Nephron (organoid): ENCODE measurements at regions not wholly inside any gene's neighbourhood (a gene's known extent, or its start where the extent isn't known, plus 50 kb on each side); places are given as distances from the start of the nearest gene placed in this dataset.

Source experiments
- H3K27ac Mint-ChIP-seq, 3 experiments: 2 replicates each; pipeline ENCODE4 v1.8.0; 2020; ENCODE audit warnings: mixed read lengths in 3 of 3, mild to moderate bottlenecking in 2 of 3, moderate library complexity in 1 of 3
- H3K27me3 Mint-ChIP-seq: 2 replicates; pipeline ENCODE4 v1.8.0; 2021; ENCODE audit warnings: low read depth, mild to moderate bottlenecking, moderate library complexity, mixed read lengths
- H3K36me3 Mint-ChIP-seq: 2 replicates; pipeline ENCODE4 v1.8.0; 2020; ENCODE audit warnings: low read depth, mixed read lengths
- H3K4me1 Mint-ChIP-seq: 2 replicates; pipeline ENCODE4 v1.8.0; 2020; ENCODE audit warnings: mixed read lengths
- H3K4me3 Mint-ChIP-seq, 3 experiments: 2 replicates each; pipeline ENCODE4 v1.8.0; 2020; ENCODE audit warnings: mild to moderate bottlenecking in 3 of 3, mixed read lengths in 3 of 3, moderate library complexity in 2 of 3
- H3K9me3 Mint-ChIP-seq: 2 replicates; pipeline ENCODE4 v1.8.0; 2020; ENCODE audit warnings: mixed read lengths
- TF ChIP-seq, protein P1 (sequence below), 3 experiments: fragments of 200-600 bp; sonication (generic); IDR thresholded peaks; one replicate each; pipeline ENCODE4 v1.5.0; 2021; ENCODE audit warnings: antibody characterized with exemption in 3 of 3; ENCODE audit not compliant: unreplicated experiment in 3 of 3

DNA sequence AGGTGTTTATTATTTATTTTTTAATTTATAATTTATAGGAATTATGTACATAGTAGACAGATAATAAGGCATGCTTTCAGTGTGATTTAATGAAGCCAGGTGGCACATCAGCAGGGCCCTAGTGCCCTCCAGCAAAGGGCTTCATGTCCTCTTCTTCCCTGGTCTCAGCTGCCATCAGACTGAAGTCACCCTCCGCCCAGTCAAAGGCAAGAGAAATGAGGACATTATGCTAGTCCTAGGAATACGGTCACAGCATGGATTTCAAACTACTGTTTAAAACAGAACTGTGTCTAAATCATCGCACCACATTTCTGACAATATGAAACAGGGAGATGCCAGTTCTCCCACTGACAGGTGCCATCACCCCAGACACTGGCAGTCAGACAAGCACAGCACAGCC, 168.1 kb downstream of the SEC16B start:
- H3K27me3 Mint-ChIP-seq: peaks cover 43% of the 10 kb centered on the region
- H3K36me3 Mint-ChIP-seq: peaks cover 13% of the 10 kb centered on the region
- TF ChIP-seq, protein P1, sequence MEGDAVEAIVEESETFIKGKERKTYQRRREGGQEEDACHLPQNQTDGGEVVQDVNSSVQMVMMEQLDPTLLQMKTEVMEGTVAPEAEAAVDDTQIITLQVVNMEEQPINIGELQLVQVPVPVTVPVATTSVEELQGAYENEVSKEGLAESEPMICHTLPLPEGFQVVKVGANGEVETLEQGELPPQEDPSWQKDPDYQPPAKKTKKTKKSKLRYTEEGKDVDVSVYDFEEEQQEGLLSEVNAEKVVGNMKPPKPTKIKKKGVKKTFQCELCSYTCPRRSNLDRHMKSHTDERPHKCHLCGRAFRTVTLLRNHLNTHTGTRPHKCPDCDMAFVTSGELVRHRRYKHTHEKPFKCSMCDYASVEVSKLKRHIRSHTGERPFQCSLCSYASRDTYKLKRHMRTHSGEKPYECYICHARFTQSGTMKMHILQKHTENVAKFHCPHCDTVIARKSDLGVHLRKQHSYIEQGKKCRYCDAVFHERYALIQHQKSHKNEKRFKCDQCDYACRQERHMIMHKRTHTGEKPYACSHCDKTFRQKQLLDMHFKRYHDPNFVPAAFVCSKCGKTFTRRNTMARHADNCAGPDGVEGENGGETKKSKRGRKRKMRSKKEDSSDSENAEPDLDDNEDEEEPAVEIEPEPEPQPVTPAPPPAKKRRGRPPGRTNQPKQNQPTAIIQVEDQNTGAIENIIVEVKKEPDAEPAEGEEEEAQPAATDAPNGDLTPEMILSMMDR (IDR thresholded peaks at IDR 0.05; ENCODE audit: unreplicated experiment in 3 of 3): no peak
- peaks cover 27% of the 10 kb centered on the region for H3K9me3 Mint-ChIP-seq
- no peak overlapping the region for H3K4me3 Mint-ChIP-seq
- H3K27ac Mint-ChIP-seq: no peak overlapping the region
- H3K4me1 Mint-ChIP-seq: peaks cover 13% of the 10 kb centered on the region

- Mint-ChIP-seq H3K4me1 (peaks cover 13% of the 10 kb centered on the region), H3K27me3 (peaks cover 50% of the 10 kb centered on the region), H3K36me3 (peaks cover 10% of the 10 kb centered on the region), H3K27ac (no peak overlapping the region), H3K9me3 (peaks cover 19% of the 10 kb centered on the region), H3K4me3 (no peak overlapping the region)
- TF ChIP-seq, protein P1 (IDR thresholded peaks at IDR 0.05; ENCODE audit: unreplicated experiment in 3 of 3): no peak
Measured at GRCh38 chr1:177800400-177801088, 169.3 kb downstream of the SEC16B start.

DNA sequence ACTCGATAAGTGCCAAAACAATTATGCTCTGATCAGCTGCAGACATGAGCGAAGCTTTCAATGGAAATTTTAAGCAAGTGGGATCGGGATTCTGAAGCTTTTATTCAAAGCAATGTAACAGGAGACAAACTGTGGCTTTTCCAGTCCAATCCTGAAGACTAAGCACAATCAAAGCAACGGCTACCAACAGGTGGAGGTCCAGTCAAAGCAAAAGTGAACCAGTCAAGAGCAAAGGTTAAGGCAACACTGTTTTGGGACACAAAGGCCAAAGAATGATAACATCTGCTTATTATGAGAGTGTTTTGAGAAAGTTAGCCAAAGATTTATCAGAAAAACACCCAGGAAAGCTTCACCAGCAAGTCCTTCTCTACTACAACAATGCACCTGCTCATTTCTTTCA, 170.1 kb downstream of the SEC16B start:
- Mint-ChIP-seq H3K4me1 (peaks cover 13% of the 10 kb centered on the region), H3K27me3 (peaks cover 47% of the 10 kb centered on the region), H3K27ac (no peak overlapping the region), H3K4me3 (no peak overlapping the region), H3K9me3 (peaks cover 16% of the 10 kb centered on the region), H3K36me3 (peaks cover 7% of the 10 kb centered on the region)
- TF ChIP-seq, protein P1 (IDR thresholded peaks at IDR 0.05; ENCODE audit: unreplicated experiment in 3 of 3): no peak

DNA sequence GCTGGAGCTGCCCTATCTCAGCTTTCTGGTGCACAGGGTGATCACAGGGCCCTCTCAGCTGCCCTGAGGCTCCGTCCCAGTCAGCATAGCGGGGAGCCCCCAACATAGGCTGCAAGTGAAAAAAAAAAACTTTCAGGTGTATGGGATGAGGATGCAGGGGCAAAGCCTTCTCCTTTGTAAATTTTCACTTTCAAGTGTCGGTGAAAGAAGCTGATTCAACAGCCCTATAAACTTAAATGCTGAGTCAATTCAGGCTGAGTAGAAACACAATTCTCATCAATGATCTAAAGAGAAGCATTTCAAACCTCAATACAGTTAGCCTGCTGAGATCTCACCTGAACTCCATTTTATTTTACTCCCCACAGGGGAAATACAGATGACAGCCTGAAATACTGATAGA, 171.2 kb downstream of the SEC16B start:
- no peak overlapping the region for H3K4me3 Mint-ChIP-seq
- peaks cover 22% of the 10 kb centered on the region for H3K4me1 Mint-ChIP-seq
- no peak overlapping the region for H3K27ac Mint-ChIP-seq
- peaks cover 38% of the 10 kb centered on the region for H3K27me3 Mint-ChIP-seq
- H3K9me3 Mint-ChIP-seq: peaks cover 7% of the 10 kb centered on the region
- H3K36me3 Mint-ChIP-seq: no peaks in the 10 kb centered on the region
- TF ChIP-seq, protein P1 (IDR thresholded peaks at IDR 0.05; ENCODE audit: unreplicated experiment in 3 of 3): no peak

DNA sequence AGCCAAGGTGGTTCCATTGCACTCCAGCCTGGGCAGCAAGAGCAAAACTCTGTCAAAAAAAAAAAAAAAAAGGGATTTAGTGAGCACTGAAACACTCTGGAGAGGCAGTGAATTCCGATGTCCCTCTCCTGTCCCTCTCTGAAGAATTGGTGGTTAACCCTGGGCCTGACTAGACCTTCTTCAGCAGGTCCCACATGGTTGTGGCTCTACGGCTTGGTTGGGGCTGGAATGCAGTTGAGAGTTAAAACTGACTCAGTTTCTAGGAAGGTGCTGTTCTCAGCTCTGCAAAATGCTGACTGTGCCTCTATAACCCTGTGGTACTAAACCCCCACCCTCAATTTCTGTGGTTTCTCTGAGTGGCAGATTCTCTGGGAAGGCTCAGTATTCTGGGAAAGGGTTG, 173.3 kb downstream of the SEC16B start:
- Mint-ChIP-seq H3K27me3 (peaks cover 40% of the 10 kb centered on the region), H3K27ac (no peak overlapping the region), H3K9me3 (peaks cover 3% of the 10 kb centered on the region)

More for the DNA sequence above, 173.3 kb downstream of the SEC16B start:
- H3K36me3 Mint-ChIP-seq: no peaks in the 10 kb centered on the region
- no peak overlapping the region for H3K4me3 Mint-ChIP-seq
- H3K4me1 Mint-ChIP-seq: peaks cover 18% of the 10 kb centered on the region
- TF ChIP-seq, protein P1 (IDR thresholded peaks at IDR 0.05; ENCODE audit: unreplicated experiment in 3 of 3): no peak
